Fibroblast of lung (primary cell): ENCODE measurements at regions not wholly inside any gene's neighbourhood (a gene's known extent, or its start where the extent isn't known, plus 50 kb on each side); places are given as distances from the start of the nearest gene placed in this dataset.

Experiments used
- CTCF ChIP-seq, 2 donors: IDR thresholded peaks in 1 of 2; conservative IDR thresholded peaks in 1 of 2; 1 replicate in 1 of 2; 2 replicates in 1 of 2; pipeline ENCODE4 v1.5.1; 2011 to 2012; ENCODE audit warnings: low read length in 2 of 2, control low read depth in 1 of 2, inconsistent platforms in 1 of 2, low read depth in 1 of 2, mild to moderate bottlenecking in 1 of 2
- EZH2 ChIP-seq: IDR thresholded peaks from 2 replicates; pipeline ENCODE4 v1.5.1; 2012; ENCODE audit warnings: low read length, control low read depth, mild to moderate bottlenecking; ENCODE audit errors: missing control alignments

- TF ChIP-seq EZH2 (no peak), CTCF (conservative IDR thresholded peaks at IDR 0.05 in 1 of 2, IDR thresholded peaks at IDR 0.05 in 1 of 2; ENCODE audit: low read depth in 1 of 2, low read length in 2 of 2) (no peak)
Measured at GRCh38 chrX:40844471-40844870, 109.1 kb upstream of the MED14 start.
